ENCODE measurements at regions not wholly inside any gene's neighbourhood (a gene's known extent, or its start where the extent isn't known, plus 50 kb on each side); places are given as distances from the start of the nearest gene placed in this dataset.

GRCh38 chr4:125421547-125421946 lies 106.8 kb downstream of the FAT4 start (continued):
- no peak for TF ChIP-seq USF2 (CRISPR knock-in tag; IDR thresholded peaks at IDR 0.05)

GRCh38 chr4:125423124-125423523 lies 108.4 kb downstream of the FAT4 start:
- Mint-ChIP-seq H3K4me3 (no peak overlapping the region), H3K4me1 (peaks cover 8% of the 10 kb centered on the region), H3K27ac (no peak overlapping the region), H3K9me3 (peaks cover 27% of the 10 kb centered on the region), H3K27me3 (ENCODE audit: low read depth) (no peaks in the 10 kb centered on the region), H3K36me3 (peaks cover 23% of the 10 kb centered on the region)
- ATAC-seq: no peak
- ChIA-PET CTCF (no interaction called here), POLR2A (no interaction called here)
- TF ChIP-seq, protein P1, sequence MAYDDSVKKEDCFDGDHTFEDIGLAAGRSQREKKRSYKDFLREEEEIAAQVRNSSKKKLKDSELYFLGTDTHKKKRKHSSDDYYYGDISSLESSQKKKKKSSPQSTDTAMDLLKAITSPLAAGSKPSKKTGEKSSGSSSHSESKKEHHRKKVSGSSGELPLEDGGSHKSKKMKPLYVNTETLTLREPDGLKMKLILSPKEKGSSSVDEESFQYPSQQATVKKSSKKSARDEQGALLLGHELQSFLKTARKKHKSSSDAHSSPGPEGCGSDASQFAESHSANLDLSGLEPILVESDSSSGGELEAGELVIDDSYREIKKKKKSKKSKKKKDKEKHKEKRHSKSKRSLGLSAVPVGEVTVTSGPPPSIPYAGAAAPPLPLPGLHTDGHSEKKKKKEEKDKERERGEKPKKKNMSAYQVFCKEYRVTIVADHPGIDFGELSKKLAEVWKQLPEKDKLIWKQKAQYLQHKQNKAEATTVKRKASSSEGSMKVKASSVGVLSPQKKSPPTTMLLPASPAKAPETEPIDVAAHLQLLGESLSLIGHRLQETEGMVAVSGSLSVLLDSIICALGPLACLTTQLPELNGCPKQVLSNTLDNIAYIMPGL (CRISPR knock-in tag; IDR thresholded peaks at IDR 0.05): no peak
- TF ChIP-seq GABPB1 (CRISPR knock-in tag; IDR thresholded peaks at IDR 0.05) (no peak), ZNF532 (CRISPR knock-in tag; IDR thresholded peaks at IDR 0.05; ENCODE audit: borderline replicate concordance) (no peak), ZNF232 (CRISPR knock-in tag; IDR thresholded peaks at IDR 0.05) (no peak), IRF2 (CRISPR knock-in tag; IDR thresholded peaks at IDR 0.05; ENCODE audit: borderline replicate concordance, low read depth) (no peak), NFE2L1 (CRISPR knock-in tag; IDR thresholded peaks at IDR 0.05) (no peak), E2F5 (CRISPR knock-in tag; IDR thresholded peaks at IDR 0.05) (no peak), ZNF416 (CRISPR knock-in tag; IDR thresholded peaks at IDR 0.05) (no peak), KAT7 (CRISPR knock-in tag; IDR thresholded peaks at IDR 0.05; ENCODE audit: borderline replicate concordance) (no peak), ERG (CRISPR knock-in tag; IDR thresholded peaks at IDR 0.05) (no peak), RORB (CRISPR knock-in tag; IDR thresholded peaks at IDR 0.05) (no peak)
- DNase-seq (ENCODE audit: low spot score): no peak

DNA sequence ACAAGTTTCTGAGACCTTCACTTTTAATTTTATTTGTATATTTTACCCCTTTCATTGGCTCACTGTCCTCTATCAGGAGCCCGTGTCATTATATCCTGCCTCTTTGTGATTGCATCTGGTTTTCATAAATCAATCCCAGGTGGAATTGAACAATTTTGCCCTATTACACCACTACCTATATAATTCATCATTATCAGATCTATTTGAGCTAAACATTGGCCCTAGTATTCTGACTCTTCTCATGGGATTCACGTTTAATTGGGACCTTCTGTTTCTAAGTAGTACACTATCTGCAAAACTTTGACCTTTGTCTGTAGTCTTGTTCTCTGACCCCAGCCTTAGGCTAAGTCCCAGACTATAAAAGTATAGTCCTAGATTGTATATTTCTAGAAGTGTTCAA lies 114.1 kb downstream of the FAT4 start:
- H3K9me3 Mint-ChIP-seq: peaks cover 11% of the 10 kb centered on the region
- H3K36me3 Mint-ChIP-seq: peaks cover 7% of the 10 kb centered on the region
- TF ChIP-seq, protein P2, sequence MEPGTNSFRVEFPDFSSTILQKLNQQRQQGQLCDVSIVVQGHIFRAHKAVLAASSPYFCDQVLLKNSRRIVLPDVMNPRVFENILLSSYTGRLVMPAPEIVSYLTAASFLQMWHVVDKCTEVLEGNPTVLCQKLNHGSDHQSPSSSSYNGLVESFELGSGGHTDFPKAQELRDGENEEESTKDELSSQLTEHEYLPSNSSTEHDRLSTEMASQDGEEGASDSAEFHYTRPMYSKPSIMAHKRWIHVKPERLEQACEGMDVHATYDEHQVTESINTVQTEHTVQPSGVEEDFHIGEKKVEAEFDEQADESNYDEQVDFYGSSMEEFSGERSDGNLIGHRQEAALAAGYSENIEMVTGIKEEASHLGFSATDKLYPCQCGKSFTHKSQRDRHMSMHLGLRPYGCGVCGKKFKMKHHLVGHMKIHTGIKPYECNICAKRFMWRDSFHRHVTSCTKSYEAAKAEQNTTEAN (CRISPR knock-in tag; IDR thresholded peaks at IDR 0.05): no peak
- TF ChIP-seq, protein P3, sequence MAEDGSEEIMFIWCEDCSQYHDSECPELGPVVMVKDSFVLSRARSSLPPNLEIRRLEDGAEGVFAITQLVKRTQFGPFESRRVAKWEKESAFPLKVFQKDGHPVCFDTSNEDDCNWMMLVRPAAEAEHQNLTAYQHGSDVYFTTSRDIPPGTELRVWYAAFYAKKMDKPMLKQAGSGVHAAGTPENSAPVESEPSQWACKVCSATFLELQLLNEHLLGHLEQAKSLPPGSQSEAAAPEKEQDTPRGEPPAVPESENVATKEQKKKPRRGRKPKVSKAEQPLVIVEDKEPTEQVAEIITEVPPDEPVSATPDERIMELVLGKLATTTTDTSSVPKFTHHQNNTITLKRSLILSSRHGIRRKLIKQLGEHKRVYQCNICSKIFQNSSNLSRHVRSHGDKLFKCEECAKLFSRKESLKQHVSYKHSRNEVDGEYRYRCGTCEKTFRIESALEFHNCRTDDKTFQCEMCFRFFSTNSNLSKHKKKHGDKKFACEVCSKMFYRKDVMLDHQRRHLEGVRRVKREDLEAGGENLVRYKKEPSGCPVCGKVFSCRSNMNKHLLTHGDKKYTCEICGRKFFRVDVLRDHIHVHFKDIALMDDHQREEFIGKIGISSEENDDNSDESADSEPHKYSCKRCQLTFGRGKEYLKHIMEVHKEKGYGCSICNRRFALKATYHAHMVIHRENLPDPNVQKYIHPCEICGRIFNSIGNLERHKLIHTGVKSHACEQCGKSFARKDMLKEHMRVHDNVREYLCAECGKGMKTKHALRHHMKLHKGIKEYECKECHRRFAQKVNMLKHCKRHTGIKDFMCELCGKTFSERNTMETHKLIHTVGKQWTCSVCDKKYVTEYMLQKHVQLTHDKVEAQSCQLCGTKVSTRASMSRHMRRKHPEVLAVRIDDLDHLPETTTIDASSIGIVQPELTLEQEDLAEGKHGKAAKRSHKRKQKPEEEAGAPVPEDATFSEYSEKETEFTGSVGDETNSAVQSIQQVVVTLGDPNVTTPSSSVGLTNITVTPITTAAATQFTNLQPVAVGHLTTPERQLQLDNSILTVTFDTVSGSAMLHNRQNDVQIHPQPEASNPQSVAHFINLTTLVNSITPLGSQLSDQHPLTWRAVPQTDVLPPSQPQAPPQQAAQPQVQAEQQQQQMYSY (CRISPR knock-in tag; IDR thresholded peaks at IDR 0.05): no peak
- no peak for TF ChIP-seq NFYB (CRISPR knock-in tag; conservative IDR thresholded peaks at IDR 0.05; ENCODE audit: low read depth)
- POLR2A ChIA-PET: no interaction called here
- no peak overlapping the region for H3K4me3 Mint-ChIP-seq
- H3K4me1 Mint-ChIP-seq: peaks cover 29% of the 10 kb centered on the region
- DNase-seq (ENCODE audit: low spot score) (no peak), ATAC-seq (no peak)
- CTCF ChIA-PET: no interaction called here
- no peak overlapping the region for H3K27ac Mint-ChIP-seq
- H3K27me3 Mint-ChIP-seq (ENCODE audit: low read depth): no peaks in the 10 kb centered on the region
